GM23338 (cell line): ENCODE measurements at regions not wholly inside any gene's neighbourhood (a gene's known extent, or its start where the extent isn't known, plus 50 kb on each side); places are given as distances from the start of the nearest gene placed in this dataset.

ENCODE experiments used
- ATAC-seq: fragments of 200-7000 bp; cut with Tn5 transposase; 3 replicates; pipeline ENCODE4 v1.9.1; 2020
- DNase-seq: peaks from one replicate; pipeline ENCODE4 v3.0.0-alpha.2; 2015; ENCODE audit warnings: low spot score
- H2AFZ ChIP-seq: fragments of 200-600 bp; sonication (generic); 2 replicates; pipeline ENCODE4 v1.8.0; 2016; ENCODE audit warnings: antibody characterized with exemption, mild to moderate bottlenecking, moderate library complexity
- H3F3A ChIP-seq: fragments of 200-600 bp; sonication (generic); replicated peaks from 2 replicates; pipeline ENCODE4 v1.8.0; 2017; ENCODE audit warnings: antibody characterized with exemption, mixed run types, low read depth
- H3K27ac ChIP-seq: fragments of 200-600 bp; sonication (generic); 2 replicates; pipeline ENCODE4 v1.6.1; 2016; ENCODE audit warnings: low read depth
- H3K27me3 ChIP-seq: fragments of 200-600 bp; sonication (generic); 2 replicates; pipeline ENCODE4 v1.8.0; 2016; ENCODE audit warnings: mild to moderate bottlenecking, mixed run types, moderate library complexity; ENCODE audit not compliant: insufficient read depth
- H3K36me3 ChIP-seq: fragments of 200-600 bp; sonication (generic); 2 replicates; pipeline ENCODE4 v1.8.0; 2016; ENCODE audit warnings: mild to moderate bottlenecking; ENCODE audit not compliant: insufficient read depth
- H3K4me1 ChIP-seq: fragments of 200-600 bp; sonication (generic); 2 replicates; pipeline ENCODE4 v1.8.0; 2016; ENCODE audit warnings: mild to moderate bottlenecking, moderate library complexity; ENCODE audit not compliant: insufficient read depth
- H3K4me2 ChIP-seq: fragments of 200-600 bp; sonication (generic); 2 replicates; pipeline ENCODE4 v1.7.1; 2017; ENCODE audit warnings: mixed run types
- H3K4me3 ChIP-seq: fragments of 200-600 bp; sonication (generic); 2 replicates; pipeline ENCODE4 v1.6.1; 2016; ENCODE audit warnings: mixed run types
- H3K79me2 ChIP-seq: fragments of 200-600 bp; sonication (generic); replicated peaks from 2 replicates; pipeline ENCODE4 v1.8.0; 2017; ENCODE audit warnings: mild to moderate bottlenecking; ENCODE audit not compliant: insufficient read depth
- H3K9me2 ChIP-seq: fragments of 200-600 bp; sonication (generic); 2 replicates; pipeline ENCODE4 v1.8.0; 2017; ENCODE audit not compliant: insufficient read depth
- H4K20me1 ChIP-seq: fragments of 200-600 bp; sonication (generic); replicated peaks from 2 replicates; pipeline ENCODE4 v1.8.0; 2017; ENCODE audit warnings: mild to moderate bottlenecking; ENCODE audit not compliant: insufficient read depth
- H3K27ac Mint-ChIP-seq: 2 replicates; pipeline ENCODE4 v1.8.0; 2020; ENCODE audit warnings: inconsistent platforms, mild to moderate bottlenecking, moderate library complexity, mixed read lengths
- H3K27me3 Mint-ChIP-seq: 3 replicates; pipeline ENCODE4 v1.8.0; 2022; ENCODE audit warnings: low read depth, mild to moderate bottlenecking, moderate library complexity, mixed read lengths, inconsistent platforms; ENCODE audit not compliant: insufficient read depth, poor library complexity
- H3K36me3 Mint-ChIP-seq: 3 replicates; pipeline ENCODE4 v1.8.0; 2021; ENCODE audit warnings: low read depth, mild to moderate bottlenecking, inconsistent platforms, moderate library complexity, mixed read lengths
- H3K4me1 Mint-ChIP-seq: 3 replicates; pipeline ENCODE4 v1.8.0; 2020; ENCODE audit warnings: mild to moderate bottlenecking, inconsistent platforms, mixed read lengths
- H3K4me3 Mint-ChIP-seq: 3 replicates; pipeline ENCODE4 v1.8.0; 2021; ENCODE audit warnings: moderate library complexity, mild to moderate bottlenecking, inconsistent platforms, mixed read lengths
- H3K9me3 Mint-ChIP-seq: 3 replicates; pipeline ENCODE4 v1.8.0; 2020; ENCODE audit warnings: moderate library complexity, mild to moderate bottlenecking, inconsistent platforms, mixed read lengths
- CREB1 ChIP-seq: fragments of 250-450 bp; sonication (Bioruptor Pico); IDR thresholded peaks from 2 replicates; pipeline ENCODE4 v1.5.0; 2020; ENCODE audit warnings: low read depth, mild to moderate bottlenecking, moderate library complexity
- CTCF ChIP-seq, 2 experiments: fragments of 200-600 bp in 1 of 2; sonication (generic) in 1 of 2; conservative IDR thresholded peaks; 2 replicates each; pipeline versions ENCODE4 v1.5.1 to v1.6.1; 2016 to 2017; ENCODE audit warnings: antibody characterized with exemption in 2 of 2, low read depth in 2 of 2, mild to moderate bottlenecking in 2 of 2, moderate library complexity in 1 of 2
- ETS1 ChIP-seq: IDR thresholded peaks from 2 replicates; pipeline ENCODE4 v1.6.1; 2016; ENCODE audit warnings: antibody characterized with exemption
- EZH2 ChIP-seq: fragments of 200-600 bp; sonication (generic); IDR thresholded peaks from one replicate; pipeline ENCODE4 v1.8.0; 2017; ENCODE audit warnings: antibody characterized with exemption, mild to moderate bottlenecking, low read depth; ENCODE audit not compliant: unreplicated experiment
- EZH2phosphoT487 ChIP-seq: fragments of 200-600 bp; sonication (generic); IDR thresholded peaks from one replicate; pipeline ENCODE4 v1.8.1; 2018; ENCODE audit warnings: antibody characterized with exemption; ENCODE audit not compliant: unreplicated experiment
- NANOG ChIP-seq: IDR thresholded peaks from 2 replicates; pipeline ENCODE4 v1.6.1; 2016; ENCODE audit warnings: antibody characterized with exemption, borderline replicate concordance
- POLR2AphosphoS5 ChIP-seq: IDR thresholded peaks from 2 replicates; pipeline ENCODE4 v1.6.1; 2016; ENCODE audit warnings: antibody characterized with exemption, low read depth
- ZNF114 ChIP-seq: fragments of 250-450 bp; sonication (Bioruptor Pico); IDR thresholded peaks from 2 replicates; pipeline ENCODE4 v1.5.0; 2020; ENCODE audit warnings: mild to moderate bottlenecking, moderate library complexity
- ZNF462 ChIP-seq: fragments of 250-450 bp; sonication (Bioruptor Pico); IDR thresholded peaks from 2 replicates; pipeline ENCODE4 v1.5.0; 2020; ENCODE audit warnings: mild to moderate bottlenecking, moderate library complexity

- Histone ChIP-seq H3K4me1 (no peaks in the 10 kb centered on the region), H3K4me3 (no peak overlapping the region), H3F3A (no peaks in the 10 kb centered on the region), H3K9me2 (0 out of 2 replicates have a peak, but pooled peaks cover 5% of the 10 kb centered on the region), H3K27me3 (no peaks in the 10 kb centered on the region), H3K27ac (no peak overlapping the region), H2AFZ (no peak overlapping the region), H3K79me2 (no peaks in the 10 kb centered on the region), H4K20me1 (no peaks in the 10 kb centered on the region), H3K4me2 (no peak overlapping the region), H3K36me3 (no peaks in the 10 kb centered on the region)
- Mint-ChIP-seq H3K9me3 (no peaks in the 10 kb centered on the region), H3K4me1 (peaks cover under 1% of the 10 kb centered on the region; the same call in 1 of the 3 replicates), H3K4me3 (no peak overlapping the region), H3K36me3 (no peaks in the 10 kb centered on the region), H3K27me3 (no peaks in the 10 kb centered on the region), H3K27ac (no peak overlapping the region)
- no peak for TF ChIP-seq CREB1 (CRISPR knock-in tag)
- no peak for TF ChIP-seq ZNF114 (CRISPR knock-in tag)
- TF ChIP-seq ETS1 = no peak
- no peak for TF ChIP-seq EZH2phosphoT487
- TF ChIP-seq POLR2AphosphoS5 = no peak
- TF ChIP-seq CTCF (conservative IDR thresholded peaks at IDR 0.05; ENCODE audit: low read depth in 2 of 2) = no peak
- no peak for DNase-seq
- ATAC-seq = no peak
Measured at GRCh38 chr3:139135657-139136056, 91.0 kb upstream of the PRR23C start.

- ATAC-seq = no peak
- H3K79me2 ChIP-seq = no peaks in the 10 kb centered on the region
- no peaks in the 10 kb centered on the region for H3K27me3 ChIP-seq
- no peak overlapping the region for H3K27ac Mint-ChIP-seq
- H3K4me1 Mint-ChIP-seq = no peaks in the 10 kb centered on the region
- no peaks in the 10 kb centered on the region for H3F3A ChIP-seq
- H2AFZ ChIP-seq = no peak overlapping the region
- DNase-seq = no peak
- H3K36me3 Mint-ChIP-seq = no peaks in the 10 kb centered on the region
- H3K36me3 ChIP-seq = no peaks in the 10 kb centered on the region
- no peaks in the 10 kb centered on the region for H4K20me1 ChIP-seq
- no peaks in the 10 kb centered on the region for H3K9me3 Mint-ChIP-seq
- no peaks in the 10 kb centered on the region for H3K4me1 ChIP-seq
- 0 out of 2 replicates have a peak, but pooled peaks cover 5% of the 10 kb centered on the region for H3K9me2 ChIP-seq
- H3K4me3 Mint-ChIP-seq = no peak overlapping the region
- no peak overlapping the region for H3K4me3 ChIP-seq
- no peak overlapping the region for H3K4me2 ChIP-seq
- peaks cover under 1% of the 10 kb centered on the region for H3K27me3 Mint-ChIP-seq
- no peak overlapping the region for H3K27ac ChIP-seq
- TF ChIP-seq EZH2phosphoT487 (no peak), CREB1 (CRISPR knock-in tag) (no peak), POLR2AphosphoS5 (no peak), CTCF (conservative IDR thresholded peaks at IDR 0.05; ENCODE audit: low read depth in 2 of 2) (no peak), ZNF462 (CRISPR knock-in tag) (no peak), ZNF114 (CRISPR knock-in tag) (no peak), NANOG (no peak), EZH2 (no peak)
Measured at GRCh38 chr3:139136469-139137202, 91.9 kb upstream of the PRR23C start.
